Activated CD4-positive, CD25-positive, alpha-beta regulatory T cell treated with anti-CD3 and anti-CD28 coated beads, Interleukin-2, amount 50 U/mL, for 24 hours (primary cell): ENCODE measurements at regions not wholly inside any gene's neighbourhood (a gene's known extent, or its start where the extent isn't known, plus 50 kb on each side); places are given as distances from the start of the nearest gene placed in this dataset.
"Not testable (repeated sequence)": the region's sequence is repeated elsewhere in the genome, so short reads cannot be mapped to it uniquely, and the experiment has no call there.

Experiments used
- ATAC-seq, 2 donors: fragments of 150-1000 bp; cut with Tn5 transposase; one replicate each; pipeline ENCODE4 v1.10.0; 2021; ENCODE audit warnings: mild to moderate bottlenecking in 1 of 2, moderate library complexity in 1 of 2

- ATAC-seq = no peak
These were observed 101.8 kb downstream of the RPLP1 start for GRCh38 chr15:69554279-69554961.

DNA sequence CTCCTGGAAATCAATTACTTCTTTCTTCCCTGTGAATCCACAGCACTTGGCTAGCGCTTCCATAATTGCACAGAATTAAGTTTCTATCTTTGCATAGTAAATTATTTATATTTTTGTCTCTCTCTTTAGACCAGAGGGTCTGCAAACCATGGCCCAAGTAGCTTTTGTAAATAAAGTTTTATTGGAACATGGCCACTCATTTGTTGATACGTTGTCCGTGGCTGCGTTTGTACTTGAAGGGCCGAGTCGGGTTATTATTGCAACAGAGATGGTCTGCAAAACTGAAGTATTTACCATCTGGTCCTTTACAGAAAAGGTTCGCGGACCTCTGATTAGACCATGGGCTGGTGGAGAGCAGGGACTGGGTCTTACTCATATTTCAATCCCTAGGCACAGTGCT, 102.5 kb downstream of the RPLP1 start:
- no peak for ATAC-seq

- ATAC-seq = no peak
These were observed 103.7 kb downstream of the RPLP1 start for GRCh38 chr15:69556344-69556743.

DNA sequence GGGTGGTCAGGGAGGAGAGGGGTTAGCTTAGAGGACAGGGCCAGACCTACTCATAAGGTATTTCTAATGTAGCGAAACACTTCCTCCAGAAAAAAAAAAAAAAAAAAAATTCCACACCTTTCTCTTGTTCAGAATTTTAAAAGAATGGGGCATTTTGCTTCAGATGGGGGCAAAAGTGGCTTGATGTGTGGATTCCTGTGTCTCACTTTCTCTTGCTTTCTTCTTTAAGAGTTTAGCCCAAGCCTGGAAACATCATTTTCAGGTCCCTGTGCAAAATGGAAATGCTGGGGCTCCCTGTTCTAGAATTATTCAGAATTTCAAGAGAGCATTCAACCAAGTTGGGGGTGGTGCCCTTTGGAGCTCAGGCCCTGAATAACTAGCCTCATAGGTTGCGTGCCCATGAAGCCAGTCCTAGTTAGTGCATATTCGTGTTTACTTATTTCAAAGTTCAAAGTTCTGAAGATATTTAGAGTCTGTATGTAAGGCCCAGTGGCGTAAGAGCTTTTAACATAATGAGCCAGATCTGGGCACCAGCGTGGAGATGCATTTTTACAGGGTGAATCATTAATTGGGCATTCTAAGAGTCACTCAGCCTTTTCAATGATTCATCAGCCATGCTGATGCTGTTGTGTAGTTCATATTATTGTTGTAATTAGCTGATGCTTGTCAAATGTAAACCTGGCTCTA, 104.5 kb downstream of the RPLP1 start:
- ATAC-seq = no peak

DNA sequence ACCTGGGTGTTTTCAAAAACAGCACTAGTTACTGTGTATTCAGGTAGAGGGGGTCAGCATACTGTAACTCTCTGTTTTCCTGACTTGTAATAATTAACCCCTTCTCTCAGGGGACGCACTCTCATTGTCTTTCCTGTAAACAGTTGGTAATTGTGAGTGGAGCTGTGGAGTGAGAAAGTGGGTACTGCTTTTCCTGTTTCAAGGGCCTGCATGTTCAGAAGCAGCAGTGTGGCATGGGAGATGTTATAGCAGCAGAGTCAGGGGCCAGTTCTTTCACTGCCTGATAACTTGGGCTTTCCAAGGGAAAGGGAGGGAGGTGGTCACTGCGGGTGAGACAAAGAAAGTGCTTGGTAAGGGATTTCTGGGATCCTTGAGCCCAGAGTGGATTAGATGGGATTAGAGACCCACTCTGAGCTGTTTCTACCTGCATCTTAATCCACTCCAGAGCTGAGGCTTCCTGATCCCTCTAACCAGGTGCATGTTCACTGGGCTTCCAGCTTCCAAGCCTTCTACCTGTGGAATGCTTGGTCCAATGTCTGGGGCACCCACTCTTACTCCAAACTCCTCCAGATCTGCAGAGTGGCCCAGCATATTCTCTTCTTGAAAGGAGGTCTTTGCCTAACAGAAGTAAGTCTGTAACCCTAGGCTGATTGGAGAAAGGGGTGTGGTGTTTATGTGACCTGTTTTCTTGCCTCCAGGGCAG, 105.2 kb downstream of the RPLP1 start:
- ATAC-seq = no peak

DNA sequence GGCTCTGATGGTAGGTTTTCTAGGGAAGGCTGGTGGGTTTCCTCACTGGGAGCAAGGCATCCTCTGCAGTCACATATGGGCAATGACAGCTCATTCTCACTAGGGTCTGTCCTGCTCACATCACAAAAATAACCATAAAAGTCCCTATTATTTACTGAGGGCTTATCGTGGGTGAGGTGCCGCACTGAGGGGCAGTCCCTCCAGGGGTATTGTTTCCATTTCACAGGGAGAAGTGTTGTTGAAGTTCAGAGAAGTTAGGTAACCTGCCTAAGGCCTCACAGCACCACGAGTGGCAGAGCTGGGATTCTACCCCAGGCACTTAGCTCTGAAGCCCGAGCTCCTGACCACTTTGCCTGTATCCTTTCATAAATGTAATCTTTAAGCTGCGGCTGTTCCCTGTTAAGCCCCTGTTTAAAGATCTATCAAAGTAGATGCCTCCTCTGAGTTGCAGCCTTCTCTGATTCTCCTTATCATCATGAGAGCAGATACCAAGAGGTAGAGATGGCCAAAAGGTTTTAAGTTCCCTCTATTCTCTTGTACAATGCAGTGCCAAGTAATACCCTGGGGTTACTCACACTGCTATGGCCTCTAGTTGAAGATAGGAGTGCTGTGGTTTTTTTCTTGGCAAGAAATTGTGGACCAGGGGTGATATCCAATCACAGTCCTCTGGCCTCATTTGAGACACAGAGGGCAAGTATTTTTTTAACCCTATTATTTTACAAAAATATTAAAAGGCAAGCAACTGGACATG, 107.0 kb downstream of the RPLP1 start:
- ATAC-seq = no peak

- no peak for ATAC-seq
These were observed 108.6 kb downstream of the RPLP1 start for GRCh38 chr15:69561071-69561784.

DNA sequence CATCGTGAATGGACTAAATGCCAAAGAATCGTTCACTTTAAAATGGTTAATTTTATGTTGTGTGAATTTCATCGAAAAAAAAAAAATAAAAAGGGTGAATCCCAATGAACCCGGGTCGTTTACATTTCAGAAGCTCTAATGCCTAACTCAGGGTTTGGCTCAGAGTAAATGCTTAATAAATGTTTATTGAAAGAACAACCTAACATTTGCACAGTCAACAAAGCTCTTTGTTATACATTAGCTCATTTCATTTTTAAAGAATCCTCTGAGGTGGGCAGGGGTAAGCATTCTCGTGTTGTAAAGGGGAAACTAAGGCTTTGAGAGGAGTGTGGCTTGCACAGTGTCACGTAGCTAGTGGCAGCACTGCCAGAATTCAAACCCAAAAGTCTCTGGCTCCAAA, 109.5 kb downstream of the RPLP1 start:
- ATAC-seq = no peak

DNA sequence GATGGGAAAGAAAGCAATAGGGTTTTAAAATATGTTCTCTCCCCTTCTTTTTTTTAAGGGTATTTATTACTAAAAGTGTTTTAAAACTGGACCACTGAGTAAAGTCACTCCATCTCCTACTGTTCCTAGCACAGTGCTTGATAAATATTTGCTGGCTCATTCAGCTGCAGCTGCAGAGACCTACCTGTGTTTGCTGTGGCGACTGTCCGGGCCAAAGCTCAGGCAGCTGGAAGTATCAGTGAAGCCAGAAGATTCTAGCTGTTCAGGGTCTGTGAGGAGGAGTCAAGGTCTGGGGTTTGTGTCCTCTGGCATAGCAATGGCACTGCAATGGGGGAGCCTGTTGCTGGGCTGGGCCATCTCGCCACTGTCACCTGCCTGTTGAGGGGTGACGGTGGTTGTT, 109.9 kb downstream of the RPLP1 start:
- ATAC-seq = no peak

DNA sequence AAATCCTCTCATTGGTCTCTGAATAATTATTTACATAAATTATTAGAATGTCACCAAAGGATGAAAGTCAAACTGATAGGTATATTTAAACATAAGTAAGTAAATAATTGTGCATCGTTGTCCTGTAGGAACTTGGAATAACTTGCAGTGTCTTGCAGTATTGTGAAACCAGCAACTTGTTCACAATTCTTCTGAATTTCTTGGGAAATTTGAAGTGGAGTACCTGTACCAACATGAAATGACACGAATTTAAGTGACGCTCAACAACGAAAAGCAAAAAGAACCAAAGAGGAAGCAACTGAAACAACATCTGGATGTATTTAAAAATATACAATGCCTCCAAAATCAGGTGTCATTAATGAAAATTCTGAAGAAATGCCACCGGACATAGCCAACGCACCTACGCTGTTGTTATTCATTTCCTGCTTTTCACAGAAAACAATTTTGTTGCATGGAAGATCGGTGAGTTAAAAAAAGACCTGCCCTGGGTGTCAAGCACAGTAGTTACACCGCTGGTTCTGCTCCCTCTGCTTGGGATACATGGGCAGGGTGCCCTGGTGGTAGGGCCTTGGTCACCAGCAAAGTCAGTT, 112.5 kb downstream of the RPLP1 start:
- no peak for ATAC-seq

DNA sequence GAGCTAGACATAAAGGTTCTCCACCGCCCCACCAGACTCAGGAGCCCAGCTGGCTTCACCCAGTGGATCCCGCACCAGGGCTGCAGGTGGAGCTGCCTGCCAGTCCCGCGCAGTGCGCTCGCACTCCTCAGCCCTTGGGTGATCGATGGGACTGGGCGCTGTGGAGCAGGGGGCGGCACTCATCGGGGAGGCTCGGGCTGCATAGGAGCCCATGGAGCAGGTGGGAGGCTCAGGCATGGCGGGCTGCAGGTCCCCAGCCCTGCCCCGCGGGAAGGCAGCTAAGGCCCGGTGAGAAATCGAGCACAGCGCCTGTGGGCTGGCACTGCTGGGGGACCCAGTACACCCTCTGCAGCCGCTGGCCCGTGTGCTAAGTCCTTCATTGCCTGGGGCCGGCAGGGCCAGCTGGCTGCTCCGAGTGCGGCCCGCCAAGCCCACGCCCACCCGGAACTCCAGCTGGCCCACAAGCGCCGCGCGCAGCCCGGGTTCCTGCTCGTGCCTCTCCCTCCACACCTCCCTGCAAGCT, 114.7 kb downstream of the RPLP1 start:
- not testable (repeated sequence) for ATAC-seq

- ATAC-seq = no peak
These were observed 115.8 kb downstream of the RPLP1 start for GRCh38 chr15:69568173-69569009.

DNA sequence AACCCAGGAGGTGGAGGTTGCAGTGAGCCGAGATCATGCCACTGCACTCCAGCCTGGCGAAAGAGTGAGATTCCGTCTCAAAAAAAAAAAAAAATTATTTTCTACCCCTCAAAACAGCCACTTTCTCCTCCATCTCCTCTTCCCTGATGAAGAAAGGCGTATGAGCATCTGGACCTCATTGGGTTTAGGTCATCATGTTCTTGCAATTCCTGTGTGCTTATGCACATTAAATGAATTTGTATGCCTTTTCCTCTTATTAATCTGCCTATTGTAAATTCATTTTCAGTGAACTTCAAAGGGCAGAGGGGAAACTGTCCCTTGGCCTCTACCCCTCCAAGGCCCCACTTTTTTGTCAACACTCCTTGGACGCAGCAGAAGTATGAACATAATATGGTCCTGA, 117.8 kb downstream of the RPLP1 start:
- ATAC-seq = no peak

GRCh38 chr15:69570997-69571396, 118.4 kb downstream of the RPLP1 start:
- ATAC-seq = no peak

DNA sequence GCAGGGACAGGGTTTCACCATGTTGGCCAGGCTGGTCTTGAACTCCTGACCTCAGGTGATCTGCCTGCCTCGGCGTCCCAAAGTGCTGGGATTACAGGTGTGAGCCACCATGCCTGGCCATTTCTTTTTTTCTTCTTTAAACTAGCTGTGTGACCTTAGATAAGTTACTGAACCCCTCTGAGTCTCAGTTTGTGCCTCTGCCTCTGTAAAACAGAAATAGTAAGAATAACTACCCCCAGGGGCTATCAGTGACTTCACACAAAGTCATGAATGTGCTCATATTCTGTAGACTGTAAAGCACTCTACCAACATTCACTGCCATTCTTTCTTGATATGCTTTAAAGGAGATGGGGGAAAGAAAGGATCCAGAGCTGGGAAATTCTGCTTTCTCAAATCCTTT, 120.7 kb downstream of the RPLP1 start:
- ATAC-seq = not testable (repeated sequence)

GRCh38 chr15:69573815-69574475, 121.3 kb downstream of the RPLP1 start:
- peak; percentile 87 to 88 for ATAC-seq

DNA sequence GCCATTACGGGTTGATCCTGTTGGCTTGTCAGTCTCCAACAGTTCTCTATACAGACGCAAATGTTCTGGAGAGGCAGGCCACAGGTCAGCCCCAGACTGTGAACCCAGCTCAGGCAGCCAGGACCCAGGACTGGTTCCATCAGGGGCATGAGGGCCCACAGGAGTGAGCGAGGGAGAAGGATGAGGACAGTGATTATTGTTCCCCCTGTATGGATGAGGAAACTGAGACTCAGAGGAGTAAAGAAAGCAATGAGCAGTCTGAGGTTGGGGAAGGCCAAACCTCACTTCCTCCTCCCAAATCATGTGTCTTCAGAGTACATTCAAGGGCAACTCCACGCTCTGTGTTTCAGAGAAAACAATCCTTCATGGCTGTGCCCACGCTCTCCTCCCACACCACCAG, 121.9 kb downstream of the RPLP1 start:
- ATAC-seq = peak; percentile 2 to 4

DNA sequence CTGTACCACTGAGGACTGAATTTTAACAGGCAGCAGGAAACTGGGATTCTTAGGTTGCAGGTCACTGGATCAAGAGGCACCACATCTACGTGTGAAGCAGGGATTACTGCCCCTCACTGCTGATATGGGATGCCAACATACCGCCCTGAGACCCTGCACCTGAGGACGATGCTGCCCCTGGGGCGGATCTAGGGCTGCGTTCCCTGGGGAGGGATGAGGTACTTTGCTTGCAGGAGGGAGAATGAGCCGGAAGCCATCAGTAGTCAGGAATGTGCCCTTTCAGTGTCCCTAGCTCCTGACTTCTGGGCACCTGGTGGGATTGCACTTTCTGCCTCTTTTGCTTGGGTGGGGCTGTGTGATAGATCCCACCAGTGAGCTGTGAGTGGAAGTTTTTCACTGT, 122.8 kb downstream of the RPLP1 start:
- ATAC-seq = no peak

GRCh38 chr15:69576035-69576526, 123.5 kb downstream of the RPLP1 start:
- ATAC-seq = peak; percentile 47 to 48

DNA sequence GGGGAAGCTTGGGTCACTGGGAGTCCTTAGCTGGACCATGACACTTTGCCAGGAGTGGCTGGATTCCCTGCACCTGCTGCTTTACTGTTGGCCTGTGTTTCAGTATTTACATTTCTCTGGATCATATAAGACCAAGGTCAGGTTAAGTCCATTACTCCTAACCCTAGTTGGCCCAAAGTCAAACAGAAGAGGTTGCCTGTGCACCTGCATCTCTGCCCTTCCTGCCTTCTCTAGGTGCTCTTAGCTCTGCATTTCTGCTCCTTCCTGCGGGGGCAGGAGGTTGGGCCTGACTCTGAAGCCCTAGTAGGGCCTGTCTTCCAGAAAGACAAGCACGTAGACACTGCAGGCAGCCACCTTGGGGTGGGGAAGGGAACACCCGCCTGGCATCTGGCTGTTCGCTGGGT, 124.3 kb downstream of the RPLP1 start:
- no peak for ATAC-seq
